ENCODE measurements at regions not wholly inside any gene's neighbourhood (a gene's known extent, or its start where the extent isn't known, plus 50 kb on each side); places are given as distances from the start of the nearest gene placed in this dataset.
"Not testable (repeated sequence)": the region's sequence is repeated elsewhere in the genome, so short reads cannot be mapped to it uniquely, and the experiment has no call there.

GRCh38 chr1:194813096-194813495 is 1626.7 kb upstream of the B3GALT2 start:
- Mint-ChIP-seq H3K27me3 (no peaks in the 10 kb centered on the region), H3K4me1 (no peaks in the 10 kb centered on the region), H3K27ac (no peak overlapping the region), H3K36me3 (ENCODE audit: low read depth) (no peaks in the 10 kb centered on the region), H3K4me3 (no peak overlapping the region), H3K9me3 (no peaks in the 10 kb centered on the region)
- ChIA-PET CTCF (no interaction called here), POLR2A (no interaction called here)
- no peak for DNase-seq

- H3K27me3 Mint-ChIP-seq = no peaks in the 10 kb centered on the region
- no peak for DNase-seq
- H3K4me1 Mint-ChIP-seq = no peaks in the 10 kb centered on the region
- H3K4me3 Mint-ChIP-seq = no peak overlapping the region
- POLR2A ChIA-PET = no interaction called here
- no peaks in the 10 kb centered on the region for H3K9me3 Mint-ChIP-seq
- H3K27ac Mint-ChIP-seq = no peak overlapping the region
- H3K36me3 Mint-ChIP-seq (ENCODE audit: low read depth) = no peaks in the 10 kb centered on the region
- CTCF ChIA-PET = no interaction called here
These were observed 1623.3 kb upstream of the B3GALT2 start for GRCh38 chr1:194809665-194810064.

GRCh38 chr1:194809215-194809614 is 1622.8 kb upstream of the B3GALT2 start:
- Mint-ChIP-seq H3K9me3 (no peaks in the 10 kb centered on the region), H3K4me1 (no peaks in the 10 kb centered on the region), H3K27me3 (no peaks in the 10 kb centered on the region), H3K27ac (no peak overlapping the region), H3K36me3 (ENCODE audit: low read depth) (no peaks in the 10 kb centered on the region), H3K4me3 (no peak overlapping the region)
- no peak for DNase-seq
- CTCF ChIA-PET = no interaction called here
- POLR2A ChIA-PET = no interaction called here

- H3K27ac Mint-ChIP-seq = no peak overlapping the region
- H3K4me1 Mint-ChIP-seq = no peaks in the 10 kb centered on the region
- H3K27me3 Mint-ChIP-seq = no peaks in the 10 kb centered on the region
- no peak overlapping the region for H3K4me3 Mint-ChIP-seq
- no peaks in the 10 kb centered on the region for H3K36me3 Mint-ChIP-seq (ENCODE audit: low read depth)
- CTCF ChIA-PET = no interaction called here
- DNase-seq = no peak
- POLR2A ChIA-PET = no interaction called here
- no peaks in the 10 kb centered on the region for H3K9me3 Mint-ChIP-seq
These were observed 1621.3 kb upstream of the B3GALT2 start for GRCh38 chr1:194807530-194808220.

- POLR2A ChIA-PET = no interaction called here
- Mint-ChIP-seq H3K27me3 (no peaks in the 10 kb centered on the region), H3K9me3 (no peaks in the 10 kb centered on the region), H3K4me1 (no peaks in the 10 kb centered on the region), H3K4me3 (no peak overlapping the region), H3K36me3 (ENCODE audit: low read depth) (no peaks in the 10 kb centered on the region), H3K27ac (no peak overlapping the region)
- DNase-seq = no peak
- CTCF ChIA-PET = no interaction called here
These were observed 1616.2 kb upstream of the B3GALT2 start for GRCh38 chr1:194802572-194802971.

- Mint-ChIP-seq H3K4me3 (no peak overlapping the region), H3K4me1 (no peaks in the 10 kb centered on the region), H3K9me3 (no peaks in the 10 kb centered on the region), H3K27me3 (no peaks in the 10 kb centered on the region), H3K36me3 (ENCODE audit: low read depth) (no peaks in the 10 kb centered on the region), H3K27ac (no peak overlapping the region)
- DNase-seq = no peak
- ChIA-PET CTCF (no interaction called here), POLR2A (no interaction called here)
These were observed 1609.6 kb upstream of the B3GALT2 start for GRCh38 chr1:194795917-194796593.

- no peak overlapping the region for H3K27ac Mint-ChIP-seq
- CTCF ChIA-PET = no interaction called here
- POLR2A ChIA-PET = no interaction called here
- no peak overlapping the region for H3K4me3 Mint-ChIP-seq
- no peaks in the 10 kb centered on the region for H3K27me3 Mint-ChIP-seq
- no peaks in the 10 kb centered on the region for H3K36me3 Mint-ChIP-seq (ENCODE audit: low read depth)
- no peaks in the 10 kb centered on the region for H3K4me1 Mint-ChIP-seq
- DNase-seq = no peak
- no peaks in the 10 kb centered on the region for H3K9me3 Mint-ChIP-seq
These were observed 1600.6 kb upstream of the B3GALT2 start for GRCh38 chr1:194787001-194787400.

- Mint-ChIP-seq H3K4me3 (no peak overlapping the region), H3K9me3 (no peaks in the 10 kb centered on the region), H3K27ac (no peak overlapping the region), H3K36me3 (ENCODE audit: low read depth) (no peaks in the 10 kb centered on the region), H3K4me1 (no peaks in the 10 kb centered on the region), H3K27me3 (no peaks in the 10 kb centered on the region)
- ChIA-PET CTCF (no interaction called here), POLR2A (no interaction called here)
- DNase-seq = no peak
These were observed 1599.6 kb upstream of the B3GALT2 start for GRCh38 chr1:194786027-194786426.

GRCh38 chr1:194776657-194777056 is 1590.2 kb upstream of the B3GALT2 start:
- CTCF ChIA-PET = no interaction called here
- POLR2A ChIA-PET = no interaction called here
- DNase-seq = no peak
- no peak overlapping the region for H3K4me3 Mint-ChIP-seq
- no peaks in the 10 kb centered on the region for H3K27me3 Mint-ChIP-seq
- no peaks in the 10 kb centered on the region for H3K36me3 Mint-ChIP-seq (ENCODE audit: low read depth)
- no peaks in the 10 kb centered on the region for H3K4me1 Mint-ChIP-seq
- peaks cover 4% of the 10 kb centered on the region for H3K9me3 Mint-ChIP-seq
- H3K27ac Mint-ChIP-seq = no peak overlapping the region

GRCh38 chr1:194774535-194774934 is 1588.1 kb upstream of the B3GALT2 start:
- H3K4me1 Mint-ChIP-seq = no peaks in the 10 kb centered on the region
- no peak overlapping the region for H3K27ac Mint-ChIP-seq
- no peak overlapping the region for H3K4me3 Mint-ChIP-seq
- H3K27me3 Mint-ChIP-seq = no peaks in the 10 kb centered on the region
- CTCF ChIA-PET = no interaction called here
- H3K9me3 Mint-ChIP-seq = peaks cover 4% of the 10 kb centered on the region
- H3K36me3 Mint-ChIP-seq (ENCODE audit: low read depth) = no peaks in the 10 kb centered on the region
- POLR2A ChIA-PET = no interaction called here
- no peak for DNase-seq

GRCh38 chr1:194755241-194755994 is 1569.0 kb upstream of the B3GALT2 start:
- POLR2A ChIA-PET = no interaction called here
- Mint-ChIP-seq H3K4me1 (no peaks in the 10 kb centered on the region), H3K27ac (no peak overlapping the region), H3K9me3 (no peaks in the 10 kb centered on the region), H3K36me3 (ENCODE audit: low read depth) (no peaks in the 10 kb centered on the region), H3K4me3 (no peak overlapping the region), H3K27me3 (no peaks in the 10 kb centered on the region)
- CTCF ChIA-PET = no interaction called here
- no peak for DNase-seq

GRCh38 chr1:194738843-194739242 is 1552.4 kb upstream of the B3GALT2 start:
- H3K4me1 Mint-ChIP-seq; H3K36me3 Mint-ChIP-seq (ENCODE audit: low read depth); DNase-seq; H3K27ac Mint-ChIP-seq; H3K9me3 Mint-ChIP-seq; H3K4me3 Mint-ChIP-seq; POLR2A ChIA-PET; CTCF ChIA-PET; H3K27me3 Mint-ChIP-seq: not testable (repeated sequence)

- POLR2A ChIA-PET = no interaction called here
- DNase-seq = no peak
- no peaks in the 10 kb centered on the region for H3K36me3 Mint-ChIP-seq (ENCODE audit: low read depth)
- H3K4me1 Mint-ChIP-seq = no peaks in the 10 kb centered on the region
- no peaks in the 10 kb centered on the region for H3K9me3 Mint-ChIP-seq
- H3K27me3 Mint-ChIP-seq = no peaks in the 10 kb centered on the region
- H3K27ac Mint-ChIP-seq = no peak overlapping the region
- H3K4me3 Mint-ChIP-seq = no peak overlapping the region
- CTCF ChIA-PET = no interaction called here
These were observed 1548.6 kb upstream of the B3GALT2 start for GRCh38 chr1:194734970-194735369.

- H3K27me3 Mint-ChIP-seq = no peaks in the 10 kb centered on the region
- ChIA-PET POLR2A (no interaction called here), CTCF (no interaction called here)
- no peaks in the 10 kb centered on the region for H3K36me3 Mint-ChIP-seq (ENCODE audit: low read depth)
- H3K9me3 Mint-ChIP-seq = no peaks in the 10 kb centered on the region
- no peaks in the 10 kb centered on the region for H3K4me1 Mint-ChIP-seq
- no peak overlapping the region for H3K4me3 Mint-ChIP-seq
- no peak for DNase-seq
- H3K27ac Mint-ChIP-seq = no peak overlapping the region
These were observed 1544.6 kb upstream of the B3GALT2 start for GRCh38 chr1:194731025-194731424.
